ENCODE measurements at regions not wholly inside any gene's neighbourhood (a gene's known extent, or its start where the extent isn't known, plus 50 kb on each side); places are given as distances from the start of the nearest gene placed in this dataset.

- H3K4me3 ChIP-seq (ENCODE audit: low read depth, low read length): no peak overlapping the region
- no peak for DNase-seq (ENCODE audit: low read depth)
- TF ChIP-seq, protein P1, sequence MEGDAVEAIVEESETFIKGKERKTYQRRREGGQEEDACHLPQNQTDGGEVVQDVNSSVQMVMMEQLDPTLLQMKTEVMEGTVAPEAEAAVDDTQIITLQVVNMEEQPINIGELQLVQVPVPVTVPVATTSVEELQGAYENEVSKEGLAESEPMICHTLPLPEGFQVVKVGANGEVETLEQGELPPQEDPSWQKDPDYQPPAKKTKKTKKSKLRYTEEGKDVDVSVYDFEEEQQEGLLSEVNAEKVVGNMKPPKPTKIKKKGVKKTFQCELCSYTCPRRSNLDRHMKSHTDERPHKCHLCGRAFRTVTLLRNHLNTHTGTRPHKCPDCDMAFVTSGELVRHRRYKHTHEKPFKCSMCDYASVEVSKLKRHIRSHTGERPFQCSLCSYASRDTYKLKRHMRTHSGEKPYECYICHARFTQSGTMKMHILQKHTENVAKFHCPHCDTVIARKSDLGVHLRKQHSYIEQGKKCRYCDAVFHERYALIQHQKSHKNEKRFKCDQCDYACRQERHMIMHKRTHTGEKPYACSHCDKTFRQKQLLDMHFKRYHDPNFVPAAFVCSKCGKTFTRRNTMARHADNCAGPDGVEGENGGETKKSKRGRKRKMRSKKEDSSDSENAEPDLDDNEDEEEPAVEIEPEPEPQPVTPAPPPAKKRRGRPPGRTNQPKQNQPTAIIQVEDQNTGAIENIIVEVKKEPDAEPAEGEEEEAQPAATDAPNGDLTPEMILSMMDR (IDR thresholded peaks at IDR 0.05; ENCODE audit: control insufficient read depth, extremely low read depth, insufficient read depth): no peak
Measured at GRCh38 chr22:48936391-48936790, 891.3 kb downstream of the BRD1 start.

DNA sequence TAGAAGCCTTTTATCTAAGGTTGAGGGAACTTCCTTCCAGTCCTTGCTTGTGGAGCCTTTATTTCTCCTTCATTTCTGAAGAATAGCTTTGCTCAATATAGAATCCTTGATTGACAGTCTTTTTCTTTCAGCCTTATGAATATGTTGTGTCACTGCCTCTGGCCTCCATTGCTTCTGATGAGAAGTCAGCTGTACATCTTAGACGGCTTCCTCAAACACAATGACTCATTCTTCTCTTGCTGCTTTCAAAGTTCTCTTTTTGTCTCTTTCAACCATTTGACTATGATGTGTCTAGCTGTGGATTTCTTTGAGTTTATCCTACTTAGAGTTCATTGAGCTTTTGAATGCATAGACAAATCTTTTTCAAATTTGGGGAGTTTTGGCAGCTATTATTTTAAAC, 893.2 kb downstream of the BRD1 start:
- DNase-seq (ENCODE audit: low read depth): no peak
- TF ChIP-seq, protein P1 (IDR thresholded peaks at IDR 0.05; ENCODE audit: control insufficient read depth, extremely low read depth, insufficient read depth): no peak
- no peak overlapping the region for H3K4me3 ChIP-seq (ENCODE audit: low read depth, low read length)

GRCh38 chr22:48931452-48931851, 896.2 kb downstream of the BRD1 start:
- DNase-seq (ENCODE audit: low read depth): no peak
- TF ChIP-seq, protein P1 (IDR thresholded peaks at IDR 0.05; ENCODE audit: control insufficient read depth, extremely low read depth, insufficient read depth): no peak
- no peak overlapping the region for H3K4me3 ChIP-seq (ENCODE audit: low read depth, low read length)

DNA sequence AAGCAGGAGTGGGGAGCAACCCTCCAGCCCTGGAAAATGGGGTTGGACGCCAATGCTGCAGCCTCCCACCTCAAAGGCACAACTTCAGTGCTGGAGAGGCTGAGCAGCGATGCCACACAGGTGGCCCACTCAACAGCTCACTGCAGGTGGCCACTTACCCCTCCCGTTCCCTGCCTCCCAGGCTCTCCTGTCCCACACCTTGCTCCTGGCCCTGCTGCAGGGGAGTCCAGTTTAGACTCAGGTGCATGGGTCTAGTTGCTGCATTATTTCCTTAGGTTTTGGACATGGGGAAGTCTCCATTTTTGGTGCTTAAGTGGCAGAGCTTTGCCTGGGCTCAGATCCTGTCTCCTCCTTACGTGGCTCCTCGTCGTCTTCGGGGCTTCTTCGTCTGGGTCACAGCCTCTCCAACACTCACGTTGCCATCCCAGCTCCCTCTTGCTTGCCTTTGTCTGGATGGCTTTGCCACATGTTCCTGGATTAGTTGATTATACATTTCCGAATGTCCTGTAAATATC, 898.3 kb downstream of the BRD1 start:
- no peak overlapping the region for H3K4me3 ChIP-seq (ENCODE audit: low read depth, low read length)
- TF ChIP-seq, protein P1 (IDR thresholded peaks at IDR 0.05; ENCODE audit: control insufficient read depth, extremely low read depth, insufficient read depth): no peak
- no peak for DNase-seq (ENCODE audit: low read depth)

DNA sequence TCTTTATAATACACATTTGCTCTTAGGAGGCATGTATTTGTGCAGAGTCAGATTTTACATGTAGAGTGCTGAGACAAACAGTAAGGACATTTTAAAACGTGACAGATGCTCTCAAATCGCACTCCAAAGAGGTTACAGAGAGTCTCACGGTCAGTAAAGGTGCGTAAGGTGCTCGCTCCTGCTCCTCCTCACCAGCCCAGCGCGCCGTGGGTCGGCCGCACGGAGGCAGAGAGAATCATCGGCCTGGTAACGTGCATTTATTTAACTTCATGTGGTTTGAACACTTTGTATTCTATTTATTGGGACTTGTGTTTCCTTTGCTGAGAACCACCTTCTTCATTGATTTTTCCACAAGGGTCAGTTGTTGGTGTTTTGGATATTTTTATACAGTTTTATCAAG, 900.1 kb downstream of the BRD1 start:
- H3K4me3 ChIP-seq (ENCODE audit: low read depth, low read length): no peak overlapping the region
- no peak for DNase-seq (ENCODE audit: low read depth)
- TF ChIP-seq, protein P1 (IDR thresholded peaks at IDR 0.05; ENCODE audit: control insufficient read depth, extremely low read depth, insufficient read depth): no peak

GRCh38 chr22:48926643-48927042, 901.0 kb downstream of the BRD1 start:
- TF ChIP-seq, protein P1 (IDR thresholded peaks at IDR 0.05; ENCODE audit: control insufficient read depth, extremely low read depth, insufficient read depth): no peak
- H3K4me3 ChIP-seq (ENCODE audit: low read depth, low read length): no peak overlapping the region

GRCh38 chr22:48926136-48926535, 901.5 kb downstream of the BRD1 start:
- TF ChIP-seq, protein P1 (IDR thresholded peaks at IDR 0.05; ENCODE audit: control insufficient read depth, extremely low read depth, insufficient read depth): no peak
- DNase-seq (ENCODE audit: low read depth): no peak
- H3K4me3 ChIP-seq (ENCODE audit: low read depth, low read length): no peak overlapping the region

More at GRCh38 chr22:48926643-48927042, 901.0 kb downstream of the BRD1 start:
- DNase-seq (ENCODE audit: low read depth): no peak
